ENCODE measurements at regions not wholly inside any gene's neighbourhood (a gene's known extent, or its start where the extent isn't known, plus 50 kb on each side); places are given as distances from the start of the nearest gene placed in this dataset.

DNA sequence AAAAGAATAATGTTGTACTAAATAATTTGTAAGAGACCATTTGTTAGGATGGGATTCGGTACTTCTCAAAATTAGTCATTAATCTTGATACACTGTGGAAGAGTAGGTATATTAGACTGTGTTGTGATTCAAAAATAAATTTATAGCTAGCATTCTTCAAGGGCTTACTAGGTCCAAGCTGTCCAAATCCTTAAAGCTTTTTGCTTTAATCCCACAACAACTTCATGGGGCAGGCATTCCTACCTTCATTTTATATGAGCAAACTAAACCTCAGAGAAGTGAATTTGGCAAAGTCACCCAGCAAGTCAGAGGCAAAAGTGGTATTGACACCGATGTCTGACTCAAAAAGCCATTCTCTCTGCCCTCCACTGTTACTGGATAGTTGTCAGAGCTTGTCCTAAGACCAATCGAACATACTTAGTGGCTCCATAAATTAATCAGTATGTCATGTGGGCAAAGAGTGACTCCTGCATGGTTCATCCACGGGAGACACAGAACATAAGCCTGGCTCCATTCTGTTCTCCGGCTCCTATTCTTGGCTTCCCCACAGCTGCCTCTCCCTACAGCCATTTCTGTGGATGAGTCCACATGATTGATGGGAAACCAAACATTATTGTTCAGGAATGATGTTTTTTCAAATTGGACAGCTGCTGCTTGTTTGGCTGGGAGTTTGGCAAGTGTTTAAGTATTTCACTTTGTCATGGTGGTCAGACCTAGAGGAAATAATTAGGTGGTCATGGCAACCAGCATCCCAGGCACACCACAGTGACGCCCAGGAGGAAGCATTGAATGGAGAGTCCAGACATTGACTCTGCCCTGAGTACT is 133.4 kb upstream of the FGGY start:
- TF ChIP-seq, protein P1, sequence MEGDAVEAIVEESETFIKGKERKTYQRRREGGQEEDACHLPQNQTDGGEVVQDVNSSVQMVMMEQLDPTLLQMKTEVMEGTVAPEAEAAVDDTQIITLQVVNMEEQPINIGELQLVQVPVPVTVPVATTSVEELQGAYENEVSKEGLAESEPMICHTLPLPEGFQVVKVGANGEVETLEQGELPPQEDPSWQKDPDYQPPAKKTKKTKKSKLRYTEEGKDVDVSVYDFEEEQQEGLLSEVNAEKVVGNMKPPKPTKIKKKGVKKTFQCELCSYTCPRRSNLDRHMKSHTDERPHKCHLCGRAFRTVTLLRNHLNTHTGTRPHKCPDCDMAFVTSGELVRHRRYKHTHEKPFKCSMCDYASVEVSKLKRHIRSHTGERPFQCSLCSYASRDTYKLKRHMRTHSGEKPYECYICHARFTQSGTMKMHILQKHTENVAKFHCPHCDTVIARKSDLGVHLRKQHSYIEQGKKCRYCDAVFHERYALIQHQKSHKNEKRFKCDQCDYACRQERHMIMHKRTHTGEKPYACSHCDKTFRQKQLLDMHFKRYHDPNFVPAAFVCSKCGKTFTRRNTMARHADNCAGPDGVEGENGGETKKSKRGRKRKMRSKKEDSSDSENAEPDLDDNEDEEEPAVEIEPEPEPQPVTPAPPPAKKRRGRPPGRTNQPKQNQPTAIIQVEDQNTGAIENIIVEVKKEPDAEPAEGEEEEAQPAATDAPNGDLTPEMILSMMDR (IDR thresholded peaks at IDR 0.05), result no peak
- TF ChIP-seq POLR2A (IDR thresholded peaks at IDR 0.05), result no peak
